Ovary (tissue), 3 donors: ENCODE measurements at regions not wholly inside any gene's neighbourhood (a gene's known extent, or its start where the extent isn't known, plus 50 kb on each side); places are given as distances from the start of the nearest gene placed in this dataset.

Experiments
- POLR2A ChIP-seq: fragments of 450-650 bp; IDR thresholded peaks from one replicate; pipeline ENCODE4 v1.6.1; 2017; ENCODE audit warnings: antibody characterized with exemption, mild to moderate bottlenecking, moderate library complexity
- TF ChIP-seq, protein P1 (sequence below), 3 donors: fragments of 450-650 bp in 2 of 3; fragments of 200-600 bp in 1 of 3; IDR thresholded peaks; one replicate each; pipeline versions ENCODE4 v1.5.1 to v1.8.0; 2016 to 2022; ENCODE audit warnings: antibody characterized with exemption in 3 of 3, mild to moderate bottlenecking in 1 of 3
- donor health status: DM: no; HTN: no; CAD: no.

DNA sequence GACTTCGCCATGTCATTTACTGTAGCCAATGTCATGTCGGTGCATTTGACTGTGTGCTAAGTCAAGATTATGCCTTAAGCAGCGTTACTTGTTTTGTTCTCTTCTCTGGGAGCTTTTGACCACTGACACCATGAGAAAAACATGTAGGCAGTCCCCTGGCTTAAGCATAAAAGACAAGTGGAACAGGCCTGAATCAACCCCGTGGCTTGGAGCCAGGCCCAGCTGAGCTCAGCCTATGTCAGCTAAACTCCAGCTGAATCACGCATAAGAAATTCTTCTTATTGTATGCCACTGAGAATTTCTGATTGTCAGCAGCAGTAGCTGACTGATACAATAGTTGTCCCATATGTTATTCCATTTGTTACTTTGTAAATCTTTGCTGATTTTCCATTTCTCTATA is 261.9 kb downstream of the CBLL2 start:
- no peak for TF ChIP-seq POLR2A
- TF ChIP-seq, protein P1, sequence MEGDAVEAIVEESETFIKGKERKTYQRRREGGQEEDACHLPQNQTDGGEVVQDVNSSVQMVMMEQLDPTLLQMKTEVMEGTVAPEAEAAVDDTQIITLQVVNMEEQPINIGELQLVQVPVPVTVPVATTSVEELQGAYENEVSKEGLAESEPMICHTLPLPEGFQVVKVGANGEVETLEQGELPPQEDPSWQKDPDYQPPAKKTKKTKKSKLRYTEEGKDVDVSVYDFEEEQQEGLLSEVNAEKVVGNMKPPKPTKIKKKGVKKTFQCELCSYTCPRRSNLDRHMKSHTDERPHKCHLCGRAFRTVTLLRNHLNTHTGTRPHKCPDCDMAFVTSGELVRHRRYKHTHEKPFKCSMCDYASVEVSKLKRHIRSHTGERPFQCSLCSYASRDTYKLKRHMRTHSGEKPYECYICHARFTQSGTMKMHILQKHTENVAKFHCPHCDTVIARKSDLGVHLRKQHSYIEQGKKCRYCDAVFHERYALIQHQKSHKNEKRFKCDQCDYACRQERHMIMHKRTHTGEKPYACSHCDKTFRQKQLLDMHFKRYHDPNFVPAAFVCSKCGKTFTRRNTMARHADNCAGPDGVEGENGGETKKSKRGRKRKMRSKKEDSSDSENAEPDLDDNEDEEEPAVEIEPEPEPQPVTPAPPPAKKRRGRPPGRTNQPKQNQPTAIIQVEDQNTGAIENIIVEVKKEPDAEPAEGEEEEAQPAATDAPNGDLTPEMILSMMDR (IDR thresholded peaks at IDR 0.05) = no peak
